ENCODE measurements at regions not wholly inside any gene's neighbourhood (a gene's known extent, or its start where the extent isn't known, plus 50 kb on each side); places are given as distances from the start of the nearest gene placed in this dataset.
A peak's percentile ranks its signal among the peaks of the same experiment; 100 is the strongest.

- no peak for TF ChIP-seq EZH2 (IDR thresholded peaks at IDR 0.05; ENCODE audit: insufficient read depth, low read length)
- peak; percentile 50 for TF ChIP-seq CTCF (IDR thresholded peaks at IDR 0.05; ENCODE audit: insufficient read depth, low read depth, low read length)
These were observed 612.0 kb downstream of the MATN1 start for GRCh38 chr1:30111431-30111830.
